SH-SY5Y (cell line): ENCODE measurements at regions not wholly inside any gene's neighbourhood (a gene's known extent, or its start where the extent isn't known, plus 50 kb on each side); places are given as distances from the start of the nearest gene placed in this dataset.

Experiments used
- GATA2 ChIP-seq: IDR thresholded peaks from 2 replicates; pipeline ENCODE4 v1.6.1; 2011; ENCODE audit warnings: mild to moderate bottlenecking, low read depth, low read length
- GATA3 ChIP-seq: IDR thresholded peaks from 2 replicates; pipeline ENCODE4 v1.6.1; 2011; ENCODE audit warnings: low read depth, mild to moderate bottlenecking, low read length, moderate library complexity

DNA sequence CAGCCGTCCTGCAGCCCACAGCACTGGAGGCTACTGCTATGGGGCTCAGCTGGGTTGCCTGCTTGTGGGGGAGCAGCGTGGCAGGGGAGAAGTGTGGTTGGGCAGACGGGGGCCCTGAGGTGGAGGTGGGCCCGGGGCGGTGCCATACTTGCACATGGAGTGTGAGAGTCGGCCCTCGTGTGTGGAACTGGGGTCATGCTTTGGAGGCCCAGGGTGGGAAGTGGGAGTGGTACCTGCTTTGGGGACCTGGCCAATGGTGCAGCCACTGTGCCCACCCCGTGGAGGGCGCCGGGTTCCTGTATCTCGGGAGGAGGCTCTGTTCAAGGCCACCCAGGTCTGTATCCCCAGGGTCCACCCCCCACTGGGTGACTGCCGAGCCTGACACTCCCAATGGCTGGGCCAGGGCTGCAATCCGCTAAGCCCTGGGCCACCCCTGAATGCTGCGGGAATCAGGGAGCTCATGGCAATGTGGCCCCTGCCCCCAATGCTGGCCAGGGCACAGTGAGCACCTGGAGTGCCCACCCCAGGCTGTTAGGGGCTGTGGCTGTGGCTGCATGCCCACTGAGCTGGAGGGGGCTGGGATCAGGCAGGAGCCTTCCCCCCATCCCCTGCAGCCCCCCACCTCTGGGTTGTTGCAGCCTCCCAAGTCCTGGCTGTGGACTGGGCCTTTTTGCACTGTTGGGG lies 157.9 kb upstream of the SLC38A2 start:
- no peak for TF ChIP-seq GATA2
- no peak for TF ChIP-seq GATA3

DNA sequence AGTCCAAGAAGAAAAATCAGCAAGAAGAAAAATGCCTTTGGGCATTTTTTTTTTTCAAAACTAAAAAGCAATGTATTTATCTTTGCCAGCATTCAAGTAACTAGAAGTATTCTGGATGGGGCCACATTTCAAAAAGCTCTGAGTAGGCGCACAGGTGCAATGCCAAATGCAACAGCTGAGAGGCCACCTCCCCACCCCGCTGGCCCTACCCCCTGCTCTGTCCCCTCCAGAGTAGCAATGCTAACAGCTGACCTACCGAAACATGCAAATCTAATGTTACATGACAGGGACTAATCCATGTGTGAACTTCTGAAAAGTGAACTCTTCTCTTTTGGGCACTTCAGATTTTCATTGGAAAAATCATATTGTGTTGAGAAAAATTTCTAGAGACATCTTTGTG lies 153.7 kb upstream of the SLC38A2 start:
- TF ChIP-seq GATA2 (no peak), GATA3 (no peak)

DNA sequence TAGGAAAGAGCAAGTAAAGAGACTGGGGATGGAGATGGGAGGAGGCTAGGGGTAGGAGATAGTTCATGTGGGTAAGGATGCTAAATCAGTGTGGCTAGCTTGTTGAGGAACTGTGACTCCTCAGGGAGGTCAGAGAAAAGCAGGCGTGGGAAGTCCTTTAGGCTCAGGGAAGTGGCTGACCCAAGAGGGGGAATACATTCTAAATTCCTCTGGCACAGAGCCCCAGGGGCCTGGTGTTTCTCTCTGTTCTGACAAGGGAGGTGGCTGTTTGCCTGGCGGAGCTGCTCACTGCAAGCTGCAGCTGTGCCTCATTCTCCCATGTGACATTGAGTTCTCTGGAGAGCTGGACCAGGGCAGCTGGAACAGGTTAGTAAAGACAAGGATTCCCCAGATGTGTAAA lies 152.2 kb upstream of the SLC38A2 start:
- TF ChIP-seq GATA2 (no peak), GATA3 (no peak)

DNA sequence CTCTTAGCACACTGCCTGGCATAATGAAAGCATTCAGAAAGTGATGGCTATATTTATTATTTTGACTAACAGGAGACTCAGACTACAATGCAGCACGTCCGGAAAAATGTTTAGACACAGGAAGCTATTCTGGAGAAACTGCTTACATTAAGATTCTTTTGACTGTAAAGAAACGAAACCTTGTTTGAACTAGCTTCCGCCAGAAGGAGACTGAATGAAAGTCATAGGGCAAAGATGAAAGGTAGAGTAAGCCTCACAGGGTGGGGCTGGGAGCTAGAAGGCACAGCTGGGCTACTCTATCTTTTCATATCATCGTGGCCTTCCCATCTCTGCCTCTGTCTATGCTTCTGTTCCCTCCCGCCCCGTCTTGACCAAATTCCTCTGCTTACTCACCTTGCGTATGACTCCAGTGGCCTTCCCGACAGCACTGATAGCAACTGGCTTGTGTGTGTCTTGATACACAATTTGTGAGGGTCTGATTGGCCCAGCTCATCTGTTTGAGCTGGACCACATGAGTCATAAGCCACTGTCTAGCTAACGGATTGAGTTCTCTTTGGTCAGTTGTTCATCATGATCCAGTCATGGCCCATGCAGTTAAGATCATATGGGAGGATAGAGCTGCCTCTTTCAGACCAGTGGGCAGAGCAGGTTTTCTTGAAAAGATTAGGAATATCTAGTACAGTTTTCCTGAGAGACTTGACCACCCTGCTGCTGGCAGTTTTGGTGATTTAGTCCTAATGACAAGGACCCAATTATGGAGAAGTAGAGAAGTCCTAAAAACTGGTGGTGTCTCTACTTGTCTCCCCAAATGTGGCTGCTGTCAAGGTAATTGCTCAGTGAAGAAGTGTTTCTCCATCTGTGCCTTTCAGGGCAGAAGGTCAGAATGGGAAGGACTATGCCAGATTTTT lies 151.5 kb upstream of the SLC38A2 start:
- TF ChIP-seq GATA2 (no peak), GATA3 (no peak)

DNA sequence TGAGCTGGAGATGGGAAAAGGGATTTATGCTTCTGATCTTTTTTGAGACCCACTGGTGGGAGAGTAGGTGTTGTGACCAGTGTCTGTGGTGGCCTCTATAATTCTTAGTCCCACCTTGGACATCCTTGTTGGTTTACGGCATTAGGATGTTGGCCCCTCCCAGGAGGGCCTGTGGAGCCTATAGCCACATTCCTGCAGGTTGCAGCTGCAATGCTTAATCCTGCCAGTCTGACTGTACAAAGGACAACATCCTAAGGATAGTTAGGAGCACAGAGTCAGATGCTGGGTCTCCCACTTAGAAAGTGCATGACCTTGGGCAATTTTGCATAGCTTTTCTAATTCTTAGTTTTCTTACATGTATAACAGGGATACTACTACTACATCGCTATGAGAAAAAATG lies 150.9 kb upstream of the SLC38A2 start:
- TF ChIP-seq GATA2, result no peak
- no peak for TF ChIP-seq GATA3

DNA sequence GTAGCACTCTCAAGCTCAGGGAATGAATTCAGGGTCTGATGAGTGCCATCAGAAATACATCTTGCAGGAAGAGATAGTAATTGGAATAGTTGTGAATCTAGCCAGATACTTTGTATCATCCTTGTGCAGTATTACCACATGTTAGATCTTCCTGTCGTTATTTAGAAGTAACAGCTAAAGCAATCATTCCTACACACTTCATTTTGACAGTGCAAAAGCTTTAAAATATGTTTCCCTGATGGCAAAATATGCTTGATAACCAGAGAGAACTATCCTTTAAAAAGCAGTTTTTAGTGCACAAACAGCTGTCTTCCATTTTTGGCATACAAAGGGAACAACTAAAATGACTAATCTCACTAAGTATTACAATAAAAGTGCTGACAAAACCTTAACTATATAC lies 149.5 kb upstream of the SLC38A2 start:
- TF ChIP-seq GATA3, result no peak

DNA sequence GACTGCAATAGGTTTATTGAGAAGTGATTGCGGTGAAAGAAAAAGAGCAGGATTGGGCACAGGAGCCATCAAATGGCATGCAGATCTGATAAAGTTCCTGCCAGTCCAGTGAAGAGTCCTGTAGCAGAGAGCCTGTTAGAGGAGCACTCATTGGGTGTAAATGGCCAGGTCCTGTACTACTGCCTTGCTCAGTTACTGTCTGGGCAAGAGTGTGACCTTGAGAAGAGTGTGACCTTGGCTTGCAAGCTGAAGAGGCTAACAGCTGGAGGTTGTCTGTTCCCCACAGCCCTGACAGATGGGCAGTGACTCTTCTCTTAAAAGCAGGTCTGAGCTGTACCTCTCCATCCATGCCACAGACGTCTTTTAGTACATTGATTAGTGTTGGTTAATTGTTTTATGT lies 148.6 kb upstream of the SLC38A2 start:
- no peak for TF ChIP-seq GATA3
- TF ChIP-seq GATA2, result no peak

DNA sequence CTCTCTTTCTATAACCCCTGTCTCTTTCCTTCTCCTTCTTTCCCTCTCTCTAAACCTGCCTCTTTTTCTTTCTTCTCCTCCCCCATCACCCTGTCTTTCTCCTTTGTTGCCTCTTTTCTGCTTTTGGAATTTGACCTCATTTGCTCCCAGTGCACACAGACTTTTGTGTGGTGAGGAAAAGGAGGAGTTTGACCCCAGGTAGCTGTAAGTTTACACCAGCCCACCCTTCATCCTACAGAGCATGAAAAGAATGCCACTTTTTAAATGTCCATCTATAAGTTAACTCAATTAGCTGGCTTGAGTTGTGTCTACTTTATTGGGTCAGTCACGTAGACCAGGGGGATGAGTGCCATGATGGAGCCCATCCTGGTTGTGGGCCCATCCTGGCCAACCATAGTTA lies 146.8 kb upstream of the SLC38A2 start:
- no peak for TF ChIP-seq GATA2
- no peak for TF ChIP-seq GATA3

DNA sequence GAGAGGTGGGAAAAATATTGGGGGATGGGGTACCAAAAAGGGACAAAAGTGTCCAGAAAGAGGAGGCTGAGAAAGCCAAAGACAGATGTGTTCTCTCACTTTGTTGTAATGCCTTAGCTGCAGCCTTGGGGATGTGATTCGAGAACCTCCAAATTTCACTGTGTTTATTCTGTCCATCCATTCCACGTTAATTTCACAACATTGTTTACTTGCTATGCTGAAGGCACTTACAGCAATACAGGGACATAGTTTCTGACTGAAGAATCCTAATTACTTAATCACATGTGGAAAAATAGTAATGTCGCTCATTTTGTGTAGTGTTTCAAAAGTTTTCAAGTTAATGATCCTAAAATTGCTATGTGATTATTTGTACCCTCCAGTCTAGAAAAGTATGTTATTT lies 146.2 kb upstream of the SLC38A2 start:
- no peak for TF ChIP-seq GATA3
- TF ChIP-seq GATA2, result no peak

DNA sequence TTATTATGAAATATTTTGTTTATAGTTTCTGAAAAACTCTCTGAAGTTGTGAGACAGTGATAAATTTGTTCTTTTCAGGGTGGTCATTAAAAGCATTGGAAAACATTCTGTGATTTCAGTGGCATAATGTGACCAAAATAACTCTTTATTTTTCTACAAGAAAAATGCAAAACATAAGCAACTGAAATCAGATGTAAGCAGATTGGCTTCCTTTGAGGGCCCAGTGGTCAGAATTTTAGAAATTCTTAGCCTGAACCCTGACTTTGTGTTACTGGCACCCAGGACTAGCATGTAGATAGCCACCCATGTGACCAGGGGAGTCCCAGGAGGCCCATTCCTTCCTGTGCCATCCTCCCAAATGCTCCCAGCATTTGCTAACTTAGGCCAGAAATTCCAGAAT lies 145.6 kb upstream of the SLC38A2 start:
- no peak for TF ChIP-seq GATA2
- no peak for TF ChIP-seq GATA3

DNA sequence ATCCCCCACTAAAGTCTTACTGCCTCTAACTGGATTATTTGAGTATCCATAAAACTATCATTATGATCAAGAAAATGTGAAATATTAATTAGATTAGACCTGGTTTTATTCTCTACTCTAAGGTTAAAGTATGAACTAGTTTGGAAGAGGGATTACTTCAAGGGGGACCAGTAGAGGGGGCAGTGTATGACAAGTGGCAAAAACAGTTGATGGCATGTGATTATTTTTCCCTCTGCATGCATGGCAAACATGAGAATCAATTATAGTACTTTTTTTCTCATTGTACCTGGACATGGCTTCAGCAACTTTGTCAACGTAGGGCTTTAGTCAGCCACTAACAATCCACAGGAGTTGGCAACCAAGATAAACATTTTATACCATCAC lies 145.0 kb upstream of the SLC38A2 start:
- no peak for TF ChIP-seq GATA3
- no peak for TF ChIP-seq GATA2

DNA sequence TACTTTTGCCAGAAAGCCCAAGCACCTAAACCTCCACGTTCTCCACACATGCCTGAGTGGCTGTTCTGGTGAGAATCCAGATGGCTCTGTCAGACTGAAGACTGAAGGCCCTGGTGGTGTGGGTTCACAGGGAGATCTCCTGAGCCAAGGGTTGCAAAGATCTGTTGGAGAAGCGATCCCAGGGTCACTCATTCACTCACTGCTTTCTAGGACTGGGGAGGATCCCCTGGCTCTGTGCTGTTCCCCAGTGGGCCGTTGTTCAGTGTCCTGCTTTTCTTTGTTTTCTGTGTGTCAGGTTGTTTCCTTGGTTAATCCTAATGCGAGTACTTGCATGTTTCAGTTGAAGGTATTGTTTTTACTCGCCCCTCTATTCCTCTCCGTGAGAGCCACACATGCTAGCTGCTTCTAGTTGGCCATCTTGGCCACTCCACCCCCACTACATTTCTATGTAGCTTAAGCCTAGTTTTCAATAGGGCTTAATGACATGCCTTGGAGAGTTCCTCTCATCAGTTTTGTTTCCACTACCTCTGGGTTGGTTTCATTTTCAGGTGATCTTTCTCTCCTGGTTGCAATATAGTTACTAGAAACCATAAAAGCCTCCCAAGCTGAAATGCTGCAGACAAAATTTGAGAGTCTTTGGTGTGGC lies 144.5 kb upstream of the SLC38A2 start:
- TF ChIP-seq GATA3 (no peak), GATA2 (no peak)

DNA sequence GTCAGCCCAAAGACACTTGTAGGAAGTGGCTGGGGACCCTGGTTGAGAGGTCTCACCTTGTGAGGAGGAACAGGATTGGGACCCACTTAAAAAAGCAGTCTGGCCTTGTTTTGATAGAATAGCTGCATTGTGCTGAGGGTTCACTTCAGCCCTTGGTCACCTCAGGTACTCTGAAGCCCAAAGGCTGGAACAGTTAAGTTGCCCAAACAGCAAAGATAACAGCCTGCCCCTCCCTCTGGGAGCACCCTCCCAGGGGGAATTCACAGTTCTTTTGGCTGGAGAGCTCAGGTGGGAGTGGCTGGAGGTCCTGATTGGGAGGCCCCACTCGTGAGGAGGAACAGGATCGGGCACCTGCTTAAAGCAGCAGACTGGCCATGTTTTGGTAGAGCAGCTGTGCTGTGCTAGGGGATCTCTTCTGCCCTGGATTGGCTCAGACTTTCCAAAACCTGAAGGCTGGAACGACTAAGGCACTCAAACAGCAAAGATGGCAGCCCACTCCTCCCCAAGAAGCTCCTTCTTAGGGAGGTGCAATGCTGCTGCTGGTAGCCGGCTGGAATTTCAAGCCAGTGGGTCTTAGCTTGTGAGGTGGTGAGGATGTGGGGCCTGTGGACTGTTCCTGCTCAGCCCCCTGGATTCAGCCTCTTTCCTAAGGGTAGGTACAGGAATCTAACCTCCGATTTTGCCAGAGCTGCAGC lies 143.8 kb upstream of the SLC38A2 start:
- no peak for TF ChIP-seq GATA3
- TF ChIP-seq GATA2, result no peak

DNA sequence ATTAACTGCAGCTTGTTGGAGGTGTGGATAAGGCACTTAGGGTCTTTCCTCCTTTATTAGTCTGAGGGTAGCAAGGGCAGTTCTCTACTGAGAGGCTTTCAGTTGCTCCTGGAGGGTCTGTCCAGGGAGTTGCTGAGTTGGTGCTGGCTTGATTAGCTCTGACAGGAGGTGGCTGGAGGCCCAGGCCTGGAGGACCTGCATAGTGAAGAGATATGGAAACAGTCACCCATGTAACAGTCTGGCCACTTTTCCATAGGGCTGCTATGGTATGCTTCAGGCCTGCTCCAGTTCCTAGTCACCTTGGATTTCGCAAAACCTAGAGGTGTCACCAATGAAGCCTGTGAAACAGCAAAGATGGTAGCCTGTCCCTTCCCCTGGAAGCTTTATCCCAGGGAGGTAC lies 143.3 kb upstream of the SLC38A2 start:
- TF ChIP-seq GATA3, result no peak
- TF ChIP-seq GATA2, result no peak
